ENCODE measurements at regions not wholly inside any gene's neighbourhood (a gene's known extent, or its start where the extent isn't known, plus 50 kb on each side); places are given as distances from the start of the nearest gene placed in this dataset.

GRCh38 chr3:168371846-168372245 is 276.1 kb upstream of the GOLIM4 start:
- H4K91ac ChIP-seq (ENCODE audit: insufficient read depth, low read depth, low read length): no peak overlapping the region
- H2BK15ac ChIP-seq (ENCODE audit: low read depth, low read length): no peak overlapping the region
- no peak overlapping the region for H3K56ac ChIP-seq (ENCODE audit: extremely low read depth, insufficient read depth, low read length)
- H2BK120ac ChIP-seq (ENCODE audit: low read depth, low read length): no peak overlapping the region
- H4K8ac ChIP-seq (ENCODE audit: low read depth in 2 of 2, low read length in 2 of 2): no peak overlapping the region
- no peak overlapping the region for H2BK20ac ChIP-seq (ENCODE audit: low read depth, low read length)
- no peak overlapping the region for H3K14ac ChIP-seq (replicated peaks; ENCODE audit: low read depth, low read length)
- no peak for DNase-seq
- H3K9me3 ChIP-seq (ENCODE audit: control insufficient read depth, insufficient read depth, low read length): no peaks in the 10 kb centered on the region
- no peak overlapping the region for H3K27ac ChIP-seq (ENCODE audit: insufficient read depth, low read length)
- H3K4me2 ChIP-seq (ENCODE audit: low read depth, low read length): no peak overlapping the region
- H3K9ac ChIP-seq (ENCODE audit: low read depth, low read length): no peak overlapping the region
- WGBS, 2 experiments (ENCODE audit: extremely low coverage in 2 of 2, insufficient read length in 1 of 2): no CpG with 5 or more reads among the region's 3 CpGs
- no peak overlapping the region for H2AK5ac ChIP-seq (ENCODE audit: low read depth, low read length)
- no peak overlapping the region for H3K23ac ChIP-seq (ENCODE audit: low read depth, low read length)
- H2AFZ ChIP-seq (replicated peaks; ENCODE audit: low read length, poor library complexity): no peak overlapping the region
- no peak for ATAC-seq (ENCODE audit: low read depth)
- no peaks in the 10 kb centered on the region for H4K20me1 ChIP-seq (ENCODE audit: insufficient read depth, low read length)
- intact Hi-C loops (cut with micrococcal nuclease): no loop called here
- no peaks in the 10 kb centered on the region for H3K4me1 ChIP-seq (ENCODE audit: control insufficient read depth, insufficient read depth, low read length)
- no peak overlapping the region for H3K4ac ChIP-seq (ENCODE audit: low read depth, low read length)
- H4K5ac ChIP-seq (ENCODE audit: low read depth, low read length): no peak overlapping the region
- H2BK5ac ChIP-seq (ENCODE audit: low read depth, low read length, poor library complexity, severe bottlenecking): no peak overlapping the region
- POLR2A ChIA-PET (ENCODE audit: unreplicated experiment): no interaction called here
- H3K79me1 ChIP-seq (ENCODE audit: low read depth in 1 of 2, low read length in 2 of 2): no peaks in the 10 kb centered on the region
- H3K4me3 ChIP-seq (ENCODE audit: insufficient read depth, low read depth, low read length): no peak overlapping the region
- CTCF ChIA-PET: interaction anchor here (0.9 kb wide), 1 partner anchor 26 kb away, joined by 3 read pairs; no protein-coding TSS in a partner anchor
- BruUV-seq (replicated peaks): no TSS peak
- no peaks in the 10 kb centered on the region for H3K9me1 ChIP-seq (ENCODE audit: insufficient read depth, low read length)
- H2AK9ac ChIP-seq (replicated peaks; ENCODE audit: low read depth, low read length, poor library complexity): no peak overlapping the region
- dilution Hi-C loops (cut with HindIII; ENCODE audit: low sequenced_read_pairs, unreplicated experiment): no loop called here
- H3K36me3 ChIP-seq (ENCODE audit: control insufficient read depth, insufficient read depth, low read length): no peaks in the 10 kb centered on the region
- no peak overlapping the region for H3K18ac ChIP-seq (ENCODE audit: low read depth, low read length)
- in situ Hi-C loops (cut with MboI; ENCODE audit: low sequenced_read_pairs): no loop called here
- TF ChIP-seq MAZ (IDR thresholded peaks at IDR 0.05; ENCODE audit: borderline replicate concordance, low read depth, low read length): no peak
- TF ChIP-seq CEBPB (IDR thresholded peaks at IDR 0.05; ENCODE audit: low read depth, low read length): no peak
- no peak for TF ChIP-seq CTCF (conservative IDR thresholded peaks at IDR 0.05; ENCODE audit: low read depth, low read length)
- no peak for TF ChIP-seq SMC3 (IDR thresholded peaks at IDR 0.05; ENCODE audit: low read depth, low read length)
- no peaks in the 10 kb centered on the region for H3K27me3 ChIP-seq (ENCODE audit: control insufficient read depth, insufficient read depth, low read length)
